Body of pancreas (tissue), 4 donors: ENCODE measurements at regions not wholly inside any gene's neighbourhood (a gene's known extent, or its start where the extent isn't known, plus 50 kb on each side); places are given as distances from the start of the nearest gene placed in this dataset.
"Not testable (repeated sequence)": the region's sequence is repeated elsewhere in the genome, so short reads cannot be mapped to it uniquely, and the experiment has no call there.

Experiments
- POLR2A ChIP-seq, 3 donors: fragments of 450-650 bp; IDR thresholded peaks; one replicate each; pipeline ENCODE4 v1.6.1; 2016; ENCODE audit warnings: antibody characterized with exemption in 3 of 3, mild to moderate bottlenecking in 2 of 3
- TF ChIP-seq, protein P1 (sequence below), 7 experiments: fragments of 450-650 bp in 4 of 7; fragments of 200-600 bp in 3 of 7; sonication (generic) in 3 of 7; IDR thresholded peaks; one replicate each; pipeline ENCODE4 v1.5.1; 2016 to 2019; ENCODE audit warnings: antibody characterized with exemption in 7 of 7

DNA sequence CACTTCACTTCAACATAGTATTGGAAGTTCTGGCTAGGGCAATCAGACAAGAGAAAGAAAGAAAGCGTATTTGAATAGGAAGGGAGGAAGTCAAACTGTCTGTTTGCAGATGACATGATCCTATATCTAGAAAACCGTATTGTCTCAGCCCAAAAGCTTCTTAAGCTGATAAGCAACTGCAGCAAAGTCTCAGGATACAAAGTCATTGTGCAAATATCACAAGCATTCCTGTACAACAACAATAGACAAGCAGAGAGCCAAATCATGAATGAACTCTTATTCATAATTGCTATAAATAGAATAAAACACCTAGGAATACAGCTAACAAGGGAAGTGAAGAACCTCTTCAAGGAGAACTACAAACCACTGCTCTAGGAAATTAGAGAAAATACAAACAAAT is 473.9 kb upstream of the SOX9 start:
- TF ChIP-seq, protein P1, sequence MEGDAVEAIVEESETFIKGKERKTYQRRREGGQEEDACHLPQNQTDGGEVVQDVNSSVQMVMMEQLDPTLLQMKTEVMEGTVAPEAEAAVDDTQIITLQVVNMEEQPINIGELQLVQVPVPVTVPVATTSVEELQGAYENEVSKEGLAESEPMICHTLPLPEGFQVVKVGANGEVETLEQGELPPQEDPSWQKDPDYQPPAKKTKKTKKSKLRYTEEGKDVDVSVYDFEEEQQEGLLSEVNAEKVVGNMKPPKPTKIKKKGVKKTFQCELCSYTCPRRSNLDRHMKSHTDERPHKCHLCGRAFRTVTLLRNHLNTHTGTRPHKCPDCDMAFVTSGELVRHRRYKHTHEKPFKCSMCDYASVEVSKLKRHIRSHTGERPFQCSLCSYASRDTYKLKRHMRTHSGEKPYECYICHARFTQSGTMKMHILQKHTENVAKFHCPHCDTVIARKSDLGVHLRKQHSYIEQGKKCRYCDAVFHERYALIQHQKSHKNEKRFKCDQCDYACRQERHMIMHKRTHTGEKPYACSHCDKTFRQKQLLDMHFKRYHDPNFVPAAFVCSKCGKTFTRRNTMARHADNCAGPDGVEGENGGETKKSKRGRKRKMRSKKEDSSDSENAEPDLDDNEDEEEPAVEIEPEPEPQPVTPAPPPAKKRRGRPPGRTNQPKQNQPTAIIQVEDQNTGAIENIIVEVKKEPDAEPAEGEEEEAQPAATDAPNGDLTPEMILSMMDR (IDR thresholded peaks at IDR 0.05) = not testable (repeated sequence)
- TF ChIP-seq POLR2A (IDR thresholded peaks at IDR 0.05) = not testable (repeated sequence)
